ENCODE measurements at regions not wholly inside any gene's neighbourhood (a gene's known extent, or its start where the extent isn't known, plus 50 kb on each side); places are given as distances from the start of the nearest gene placed in this dataset.

DNA sequence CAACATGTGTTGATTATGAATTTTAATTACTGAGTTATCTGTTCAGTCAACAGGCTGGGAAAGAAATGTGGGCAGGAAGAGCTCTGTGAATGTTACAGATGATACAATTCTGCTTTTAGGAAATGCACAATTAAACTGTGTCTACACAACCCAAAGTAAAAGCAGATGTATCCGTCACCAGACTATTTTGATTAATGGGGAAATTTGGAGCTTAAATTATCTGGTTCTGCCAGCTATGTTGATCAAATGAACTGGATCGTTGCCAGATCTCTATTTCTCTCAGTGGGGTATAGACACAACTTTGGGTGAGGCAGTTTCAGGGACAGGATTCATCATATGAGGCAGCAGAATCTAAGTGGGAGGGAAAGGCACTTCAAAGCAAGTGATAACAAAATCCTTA lies 136.5 kb downstream of the NEUROD6 start:
- TF ChIP-seq, protein P1, sequence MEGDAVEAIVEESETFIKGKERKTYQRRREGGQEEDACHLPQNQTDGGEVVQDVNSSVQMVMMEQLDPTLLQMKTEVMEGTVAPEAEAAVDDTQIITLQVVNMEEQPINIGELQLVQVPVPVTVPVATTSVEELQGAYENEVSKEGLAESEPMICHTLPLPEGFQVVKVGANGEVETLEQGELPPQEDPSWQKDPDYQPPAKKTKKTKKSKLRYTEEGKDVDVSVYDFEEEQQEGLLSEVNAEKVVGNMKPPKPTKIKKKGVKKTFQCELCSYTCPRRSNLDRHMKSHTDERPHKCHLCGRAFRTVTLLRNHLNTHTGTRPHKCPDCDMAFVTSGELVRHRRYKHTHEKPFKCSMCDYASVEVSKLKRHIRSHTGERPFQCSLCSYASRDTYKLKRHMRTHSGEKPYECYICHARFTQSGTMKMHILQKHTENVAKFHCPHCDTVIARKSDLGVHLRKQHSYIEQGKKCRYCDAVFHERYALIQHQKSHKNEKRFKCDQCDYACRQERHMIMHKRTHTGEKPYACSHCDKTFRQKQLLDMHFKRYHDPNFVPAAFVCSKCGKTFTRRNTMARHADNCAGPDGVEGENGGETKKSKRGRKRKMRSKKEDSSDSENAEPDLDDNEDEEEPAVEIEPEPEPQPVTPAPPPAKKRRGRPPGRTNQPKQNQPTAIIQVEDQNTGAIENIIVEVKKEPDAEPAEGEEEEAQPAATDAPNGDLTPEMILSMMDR (IDR thresholded peaks at IDR 0.05; ENCODE audit: insufficient read depth, low read depth, low read length): no peak
- TF ChIP-seq EZH2 (IDR thresholded peaks at IDR 0.05; ENCODE audit: insufficient read depth, low read length): no peak

Data from astrocyte (in vitro differentiated cells and primary cell).